GM12891 (cell line): ENCODE measurements at regions not wholly inside any gene's neighbourhood (a gene's known extent, or its start where the extent isn't known, plus 50 kb on each side); places are given as distances from the start of the nearest gene placed in this dataset.

Source experiments
- POLR2A ChIP-seq: IDR thresholded peaks from 2 replicates; pipeline ENCODE4 v1.6.1; 2011; ENCODE audit warnings: low read depth, low read length, control low read depth
- POLR2AphosphoS5 ChIP-seq: IDR thresholded peaks from 2 replicates; pipeline ENCODE4 v1.6.1; 2011; ENCODE audit warnings: low read depth, low read length, control low read depth
- SPI1 ChIP-seq: IDR thresholded peaks from 2 replicates; pipeline ENCODE4 v1.6.1; 2011; ENCODE audit warnings: low read depth, low read length, control low read depth
- TAF1 ChIP-seq: IDR thresholded peaks from 2 replicates; pipeline ENCODE4 v1.6.1; 2011; ENCODE audit warnings: low read depth, low read length, control low read depth

GRCh38 chr5:61771808-61772207 lies 439.8 kb downstream of the ZSWIM6 start:
- no peak for TF ChIP-seq POLR2AphosphoS5
- no peak for TF ChIP-seq POLR2A
- TF ChIP-seq TAF1: no peak
- no peak for TF ChIP-seq SPI1
